CD14-positive monocyte (primary cell): ENCODE measurements at regions not wholly inside any gene's neighbourhood (a gene's known extent, or its start where the extent isn't known, plus 50 kb on each side); places are given as distances from the start of the nearest gene placed in this dataset.

ENCODE experiments used
- DNase-seq, 3 donors: peaks; one replicate each; pipeline ENCODE4 v3.0.0-alpha.2; 2011 to 2022
- H2AFZ ChIP-seq: 2 replicates; pipeline ENCODE4 v1.6.0; 2012; ENCODE audit warnings: mild to moderate bottlenecking, low read depth, low read length, inconsistent platforms; ENCODE audit not compliant: insufficient read depth, poor library complexity, severe bottlenecking
- H3K27ac ChIP-seq, 2 donors: 1 replicate in 1 of 2; 2 replicates in 1 of 2; pipeline ENCODE4 v1.5.1; 2012 to 2013; ENCODE audit warnings: low read length in 2 of 2, control low read depth in 1 of 2, inconsistent platforms in 1 of 2, low read depth in 1 of 2, mild to moderate bottlenecking in 1 of 2
- H3K27me3 ChIP-seq, 2 donors: one replicate each; pipeline versions ENCODE4 v1.6.0 to v1.6.1; 2011 to 2013; ENCODE audit warnings: low read length in 2 of 2; ENCODE audit not compliant: control insufficient read depth in 2 of 2, insufficient read depth in 2 of 2
- H3K36me3 ChIP-seq, 2 donors: replicated peaks in 1 of 2; 1 replicate in 1 of 2; 2 replicates in 1 of 2; pipeline versions ENCODE4 v1.5.1 to v1.6.1; 2012 to 2013; ENCODE audit warnings: low read length in 2 of 2, control low read depth in 1 of 2, inconsistent platforms in 1 of 2, mild to moderate bottlenecking in 1 of 2; ENCODE audit not compliant: insufficient read depth in 2 of 2, control insufficient read depth in 1 of 2
- H3K4me1 ChIP-seq, 2 donors: 1 replicate in 1 of 2; 2 replicates in 1 of 2; pipeline versions ENCODE4 v1.5.1 to v1.6.1; 2012 to 2013; ENCODE audit warnings: low read length in 2 of 2, control low read depth in 1 of 2, inconsistent platforms in 1 of 2, mild to moderate bottlenecking in 1 of 2, moderate library complexity in 1 of 2; ENCODE audit not compliant: insufficient read depth in 2 of 2, control insufficient read depth in 1 of 2
- H3K4me2 ChIP-seq: replicated peaks from 2 replicates; pipeline ENCODE3; 2012; ENCODE audit warnings: low read length, moderate library complexity, mild to moderate bottlenecking; ENCODE audit not compliant: poor library complexity, severe bottlenecking; ENCODE audit errors: extremely low read depth
- H3K4me3 ChIP-seq, 3 experiments: fragments of 200-600 bp in 1 of 3; sonication (generic) in 1 of 3; replicated peaks in 1 of 3; 1 replicate in 2 of 3; 2 replicates in 1 of 3; pipeline ENCODE4 v1.5.1; 2011 to 2013; ENCODE audit warnings: low read length in 3 of 3, mild to moderate bottlenecking in 3 of 3, control low read depth in 2 of 3, low read depth in 2 of 3, inconsistent platforms in 1 of 3, moderate library complexity in 1 of 3
- H3K79me2 ChIP-seq: 2 replicates; pipeline ENCODE4 v1.6.0; 2012; ENCODE audit warnings: mild to moderate bottlenecking, control low read depth, inconsistent platforms, low read length, moderate library complexity; ENCODE audit not compliant: insufficient read depth
- H3K9ac ChIP-seq: 2 replicates; pipeline ENCODE4 v1.6.0; 2017; ENCODE audit warnings: low read length, mild to moderate bottlenecking; ENCODE audit not compliant: insufficient read depth, poor library complexity, severe bottlenecking
- H3K9me3 ChIP-seq, 2 donors: replicated peaks in 1 of 2; 1 replicate in 1 of 2; 2 replicates in 1 of 2; pipeline versions ENCODE4 v1.5.1 to v1.6.1; 2012 to 2013; ENCODE audit warnings: low read length in 2 of 2, control low read depth in 1 of 2; ENCODE audit not compliant: control insufficient read depth in 1 of 2, insufficient read depth in 1 of 2
- H4K20me1 ChIP-seq: 2 replicates; pipeline ENCODE4 v1.6.0; 2012; ENCODE audit warnings: mild to moderate bottlenecking, low read length, control low read depth, moderate library complexity; ENCODE audit not compliant: insufficient read depth
- H3K27ac Mint-ChIP-seq, 7 donors: one replicate each; pipeline ENCODE4 v1.8.0; 2020; ENCODE audit warnings: mild to moderate bottlenecking in 7 of 7, mixed read lengths in 7 of 7, moderate library complexity in 6 of 7, inconsistent platforms in 2 of 7
- H3K27me3 Mint-ChIP-seq, 3 donors: one replicate each; pipeline ENCODE4 v1.8.0; 2021 to 2022; ENCODE audit warnings: low read depth in 3 of 3, mild to moderate bottlenecking in 3 of 3, mixed read lengths in 3 of 3, moderate library complexity in 3 of 3, inconsistent platforms in 1 of 3
- H3K36me3 Mint-ChIP-seq, 2 donors: one replicate each; pipeline ENCODE4 v1.8.0; 2020; ENCODE audit warnings: mixed read lengths in 2 of 2, inconsistent platforms in 1 of 2, mild to moderate bottlenecking in 1 of 2
- H3K4me1 Mint-ChIP-seq: one replicate; pipeline ENCODE4 v1.8.0; 2020; ENCODE audit warnings: mild to moderate bottlenecking, mixed read lengths
- H3K4me3 Mint-ChIP-seq, 2 donors: one replicate each; pipeline ENCODE4 v1.8.0; 2020; ENCODE audit warnings: mild to moderate bottlenecking in 2 of 2, mixed read lengths in 2 of 2, moderate library complexity in 1 of 2
- H3K9me3 Mint-ChIP-seq, 7 donors: one replicate each; pipeline ENCODE4 v1.8.0; 2020 to 2022; ENCODE audit warnings: mixed read lengths in 7 of 7, mild to moderate bottlenecking in 6 of 7, moderate library complexity in 6 of 7, inconsistent platforms in 2 of 7
- WGBS: methylation state at CpG from one replicate; pipeline ENCODE4 v1.1.5; 2013; ENCODE audit warnings: missing lambda C conversion rate; ENCODE audit not compliant: insufficient coverage; 5-methylcytosine and 5-hydroxymethylcytosine counted together
- intact Hi-C, 2 donors: fragments of 100-400 bp; cut with micrococcal nuclease; formaldehyde crosslinking; loops; one replicate each; pipeline versions ENCODE4 v1.15.0 to v1.15.1; 2023
- TF ChIP-seq, protein P1 (sequence below): fragments of 200-600 bp; IDR thresholded peaks from one replicate; pipeline ENCODE4 v1.8.0; 2022; ENCODE audit warnings: antibody characterized with exemption, mild to moderate bottlenecking

- no peaks in the 10 kb centered on the region for H3K9me3 ChIP-seq
- no peaks in the 10 kb centered on the region for H3K27me3 ChIP-seq
- Mint-ChIP-seq H3K4me3 (no peak overlapping the region), H3K4me1 (no peaks in the 10 kb centered on the region), H3K27ac (no peak overlapping the region), H3K36me3 (no peaks in the 10 kb centered on the region), H3K9me3 (peaks cover 0 to 2% (median 0%) of the 10 kb centered on the region in 7 donors), H3K27me3 (peaks cover 0 to 5% (median 4%) of the 10 kb centered on the region in 3 donors)
- TF ChIP-seq, protein P1, sequence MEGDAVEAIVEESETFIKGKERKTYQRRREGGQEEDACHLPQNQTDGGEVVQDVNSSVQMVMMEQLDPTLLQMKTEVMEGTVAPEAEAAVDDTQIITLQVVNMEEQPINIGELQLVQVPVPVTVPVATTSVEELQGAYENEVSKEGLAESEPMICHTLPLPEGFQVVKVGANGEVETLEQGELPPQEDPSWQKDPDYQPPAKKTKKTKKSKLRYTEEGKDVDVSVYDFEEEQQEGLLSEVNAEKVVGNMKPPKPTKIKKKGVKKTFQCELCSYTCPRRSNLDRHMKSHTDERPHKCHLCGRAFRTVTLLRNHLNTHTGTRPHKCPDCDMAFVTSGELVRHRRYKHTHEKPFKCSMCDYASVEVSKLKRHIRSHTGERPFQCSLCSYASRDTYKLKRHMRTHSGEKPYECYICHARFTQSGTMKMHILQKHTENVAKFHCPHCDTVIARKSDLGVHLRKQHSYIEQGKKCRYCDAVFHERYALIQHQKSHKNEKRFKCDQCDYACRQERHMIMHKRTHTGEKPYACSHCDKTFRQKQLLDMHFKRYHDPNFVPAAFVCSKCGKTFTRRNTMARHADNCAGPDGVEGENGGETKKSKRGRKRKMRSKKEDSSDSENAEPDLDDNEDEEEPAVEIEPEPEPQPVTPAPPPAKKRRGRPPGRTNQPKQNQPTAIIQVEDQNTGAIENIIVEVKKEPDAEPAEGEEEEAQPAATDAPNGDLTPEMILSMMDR = no peak
- intact Hi-C loops = no loop called here
- H2AFZ ChIP-seq = no peak overlapping the region
- no peak overlapping the region for H3K9ac ChIP-seq
- H3K79me2 ChIP-seq = no peaks in the 10 kb centered on the region
- H3K4me1 ChIP-seq = no peaks in the 10 kb centered on the region
- no peak for DNase-seq
- no peak overlapping the region for H3K27ac ChIP-seq
- H4K20me1 ChIP-seq = no peaks in the 10 kb centered on the region
- WGBS = 100% methylated on average over 2 of the region's 2 CpGs
- no peaks in the 10 kb centered on the region for H3K36me3 ChIP-seq
- no peak overlapping the region for H3K4me2 ChIP-seq
- no peak overlapping the region for H3K4me3 ChIP-seq
These were observed 111.7 kb upstream of the CDH5 start for GRCh38 chr16:66254751-66255150.

GRCh38 chr16:66254106-66254505 is 112.4 kb upstream of the CDH5 start:
- no peaks in the 10 kb centered on the region for H4K20me1 ChIP-seq
- H3K27me3 Mint-ChIP-seq = peaks cover 0 to 5% (median 4%) of the 10 kb centered on the region in 3 donors
- H3K27ac Mint-ChIP-seq = no peak overlapping the region
- no peaks in the 10 kb centered on the region for H3K36me3 Mint-ChIP-seq
- H3K4me3 ChIP-seq = no peak overlapping the region
- no peak for DNase-seq
- H3K4me1 ChIP-seq = no peaks in the 10 kb centered on the region
- no peak overlapping the region for H3K27ac ChIP-seq
- H3K9me3 Mint-ChIP-seq = peaks cover 0 to 2% (median 0%) of the 10 kb centered on the region in 7 donors
- no peak overlapping the region for H3K4me3 Mint-ChIP-seq
- 100% methylated on average over 1 of the region's 2 CpGs for WGBS
- intact Hi-C loops = no loop called here
- no peak overlapping the region for H3K4me2 ChIP-seq
- H2AFZ ChIP-seq = no peak overlapping the region
- no peaks in the 10 kb centered on the region for H3K4me1 Mint-ChIP-seq
- H3K27me3 ChIP-seq = no peaks in the 10 kb centered on the region
- no peak overlapping the region for H3K9ac ChIP-seq
- H3K79me2 ChIP-seq = no peaks in the 10 kb centered on the region
- TF ChIP-seq, protein P1 = no peak
- H3K36me3 ChIP-seq = no peaks in the 10 kb centered on the region
- no peaks in the 10 kb centered on the region for H3K9me3 ChIP-seq
